ENCODE measurements at regions not wholly inside any gene's neighbourhood (a gene's known extent, or its start where the extent isn't known, plus 50 kb on each side); places are given as distances from the start of the nearest gene placed in this dataset.

- in situ Hi-C loops (cut with MboI; ENCODE audit: low pct_unique_long_range_greater_than_20kb, low sequenced_read_pairs, unreplicated experiment) = no loop called here
- TF ChIP-seq CTCF (IDR thresholded peaks at IDR 0.05; ENCODE audit: extremely low read depth, insufficient read depth, missing control alignments) = no peak
- no peak for DNase-seq (ENCODE audit: low spot score)
These were observed 59.8 kb downstream of the FAM50B start for GRCh38 chr6:3908961-3909360.

- no peak for TF ChIP-seq CTCF (IDR thresholded peaks at IDR 0.05; ENCODE audit: extremely low read depth, insufficient read depth, missing control alignments)
- DNase-seq (ENCODE audit: low spot score) = no peak
- in situ Hi-C loops (cut with MboI; ENCODE audit: low pct_unique_long_range_greater_than_20kb, low sequenced_read_pairs, unreplicated experiment) = no loop called here
These were observed 61.0 kb downstream of the FAM50B start for GRCh38 chr6:3910106-3910663.

- no peak for TF ChIP-seq CTCF (IDR thresholded peaks at IDR 0.05; ENCODE audit: extremely low read depth, insufficient read depth, missing control alignments)
- no peak for DNase-seq (ENCODE audit: low spot score)
- in situ Hi-C loops (cut with MboI; ENCODE audit: low pct_unique_long_range_greater_than_20kb, low sequenced_read_pairs, unreplicated experiment) = no loop called here
These were observed 62.0 kb downstream of the FAM50B start for GRCh38 chr6:3911130-3911529.

GRCh38 chr6:3911614-3912336, 62.6 kb downstream of the FAM50B start:
- DNase-seq (ENCODE audit: low spot score) = no peak
- no peak for TF ChIP-seq CTCF (IDR thresholded peaks at IDR 0.05; ENCODE audit: extremely low read depth, insufficient read depth, missing control alignments)
- in situ Hi-C loops (cut with MboI; ENCODE audit: low pct_unique_long_range_greater_than_20kb, low sequenced_read_pairs, unreplicated experiment) = no loop called here

GRCh38 chr6:3912361-3913076, 63.3 kb downstream of the FAM50B start:
- no peak for TF ChIP-seq CTCF (IDR thresholded peaks at IDR 0.05; ENCODE audit: extremely low read depth, insufficient read depth, missing control alignments)
- DNase-seq (ENCODE audit: low spot score) = no peak
- in situ Hi-C loops (cut with MboI; ENCODE audit: low pct_unique_long_range_greater_than_20kb, low sequenced_read_pairs, unreplicated experiment) = no loop called here

GRCh38 chr6:3913077-3913957, 64.1 kb downstream of the FAM50B start:
- no peak for TF ChIP-seq CTCF (IDR thresholded peaks at IDR 0.05; ENCODE audit: extremely low read depth, insufficient read depth, missing control alignments)
- in situ Hi-C loops (cut with MboI; ENCODE audit: low pct_unique_long_range_greater_than_20kb, low sequenced_read_pairs, unreplicated experiment) = no loop called here
- DNase-seq (ENCODE audit: low spot score) = no peak
